HG03442 (cell line): ENCODE measurements at regions not wholly inside any gene's neighbourhood (a gene's known extent, or its start where the extent isn't known, plus 50 kb on each side); places are given as distances from the start of the nearest gene placed in this dataset.
"Not testable (repeated sequence)": the region's sequence is repeated elsewhere in the genome, so short reads cannot be mapped to it uniquely, and the experiment has no call there.

Experiments used
- ATAC-seq: cut with Tn5 transposase; IDR thresholded peaks from one replicate; pipeline ENCODE4 v1.9.1; 2021; ENCODE audit warnings: mild to moderate bottlenecking, moderate library complexity; ENCODE audit not compliant: unreplicated experiment

DNA sequence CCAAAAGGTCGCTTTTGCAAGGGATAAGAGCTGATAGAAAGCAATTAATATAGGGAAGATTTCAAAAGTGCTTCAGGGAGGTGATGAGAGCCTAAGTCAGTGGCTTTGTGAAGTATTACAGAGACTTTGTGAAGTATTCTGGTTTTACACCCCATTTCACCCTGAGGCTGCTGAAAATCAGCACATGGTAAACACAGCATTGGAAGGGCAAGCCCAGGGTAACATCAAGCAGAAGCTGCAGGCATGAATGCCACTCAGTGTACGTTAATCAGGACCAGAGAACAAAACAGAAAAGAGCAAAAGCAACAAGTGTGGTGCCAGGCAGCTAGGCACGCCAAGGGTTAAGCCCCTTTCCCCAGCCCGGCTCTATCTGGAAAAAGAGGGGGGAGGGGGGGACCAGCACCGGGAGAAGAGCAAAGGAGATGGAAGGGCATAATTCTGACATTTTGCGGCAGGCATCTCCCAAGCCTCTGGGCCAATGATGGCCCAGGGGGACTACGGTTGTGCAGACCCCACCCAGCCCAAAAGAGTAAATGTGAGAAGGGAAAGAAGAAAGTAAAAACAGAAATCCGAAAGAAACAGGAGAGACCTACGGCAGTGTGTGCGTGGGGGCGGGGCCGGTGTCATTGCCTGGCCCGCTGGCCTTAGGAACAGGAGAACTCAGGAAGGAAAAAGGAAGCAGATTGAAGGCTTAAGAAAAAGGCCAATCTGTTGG, 58.9 kb downstream of the DHRS2 start:
- no peak for ATAC-seq

- no peak for ATAC-seq
Measured at GRCh38 chr14:23695664-23695999, 59.5 kb downstream of the DHRS2 start.

DNA sequence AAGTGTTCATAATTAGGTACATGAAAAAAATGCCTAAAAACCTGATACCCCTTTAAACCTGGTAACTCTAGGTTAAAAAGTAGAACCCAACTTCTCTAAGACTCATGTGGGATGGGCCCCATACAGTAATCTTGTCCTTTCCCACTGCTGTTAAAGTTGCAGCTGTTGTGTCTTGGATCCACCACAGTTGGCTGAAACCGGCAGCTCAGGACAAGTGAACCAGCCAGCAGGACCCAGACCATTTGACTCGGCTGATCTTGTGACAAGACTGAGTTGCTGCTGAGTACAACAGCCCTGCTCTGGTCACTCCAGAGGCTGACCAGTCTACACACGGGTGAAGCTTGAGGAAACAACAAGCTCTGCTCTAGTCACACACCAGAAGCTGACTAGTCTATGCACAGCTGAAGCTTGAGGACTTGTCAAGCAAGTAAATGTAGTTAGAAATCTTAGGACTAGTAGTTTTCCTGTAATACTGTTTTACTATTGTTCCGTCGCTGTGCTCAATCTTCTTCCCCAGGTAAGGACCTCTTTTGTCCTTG, 60.6 kb downstream of the DHRS2 start:
- no peak for ATAC-seq

- ATAC-seq = no peak
Measured at GRCh38 chr14:23697680-23698079, 61.5 kb downstream of the DHRS2 start.

DNA sequence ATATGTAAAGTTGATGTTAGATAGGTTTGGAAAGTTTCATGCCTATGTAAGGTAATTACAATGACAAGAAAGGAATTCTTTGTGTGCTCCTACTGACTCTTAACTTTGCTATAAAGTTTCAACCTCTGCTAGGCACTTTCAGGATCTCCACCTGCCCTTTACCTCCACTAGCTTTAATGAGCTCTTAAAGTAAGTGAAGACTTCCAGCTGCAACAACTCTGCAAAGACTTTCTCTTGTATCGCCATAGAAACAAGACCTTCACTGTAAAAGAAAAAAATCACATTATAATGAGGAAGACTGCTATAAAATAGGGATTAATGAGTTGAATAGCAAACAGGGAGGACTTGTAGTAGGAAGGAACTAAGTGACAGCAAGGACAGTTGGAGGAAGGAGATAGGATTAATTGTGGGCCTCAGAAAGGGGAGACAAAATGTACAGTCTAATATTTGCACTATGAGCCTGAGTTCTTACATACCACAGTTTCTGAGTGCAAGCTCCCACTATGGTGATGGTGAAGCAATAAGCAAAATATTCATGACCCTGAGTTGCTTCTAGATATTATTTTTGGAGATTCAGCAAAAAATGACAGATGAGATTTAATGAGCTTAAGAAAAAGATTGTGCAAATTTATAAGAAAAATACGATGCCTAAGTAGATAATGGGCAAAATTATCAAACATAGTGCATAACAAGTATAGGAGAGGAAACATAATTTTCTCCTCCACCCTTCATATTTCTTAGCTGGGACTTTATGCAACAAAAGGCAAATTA, 66.7 kb downstream of the DHRS2 start:
- ATAC-seq = no peak

DNA sequence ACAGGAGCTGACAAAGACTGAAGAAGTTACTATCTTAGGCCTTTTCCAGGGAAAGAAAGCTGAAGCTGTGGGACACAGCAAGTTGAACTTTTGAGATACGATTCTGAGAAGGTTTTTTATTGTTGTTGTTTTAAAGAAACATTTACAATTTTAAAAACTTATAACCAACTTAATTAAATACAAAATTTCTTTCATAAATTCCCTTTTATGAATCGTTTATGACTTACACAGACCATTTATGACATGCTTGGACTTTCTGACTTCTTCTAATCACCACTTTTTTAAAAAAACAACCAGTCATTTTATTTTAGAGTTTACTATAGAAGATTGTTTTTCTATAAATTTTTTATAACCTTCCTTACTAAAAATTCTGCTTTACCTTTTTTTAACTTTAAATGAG, 68.7 kb downstream of the DHRS2 start:
- no peak for ATAC-seq

GRCh38 chr14:23707415-23707814, 71.3 kb downstream of the DHRS2 start:
- no peak for ATAC-seq

GRCh38 chr14:23708343-23708742, 72.2 kb downstream of the DHRS2 start:
- ATAC-seq = no peak

- ATAC-seq = no peak
Measured at GRCh38 chr14:23709923-23710322, 73.8 kb downstream of the DHRS2 start.

- ATAC-seq = no peak
Measured at GRCh38 chr14:23712287-23712686, 76.1 kb downstream of the DHRS2 start.

GRCh38 chr14:23719225-23719985, 83.2 kb downstream of the DHRS2 start:
- no peak for ATAC-seq

DNA sequence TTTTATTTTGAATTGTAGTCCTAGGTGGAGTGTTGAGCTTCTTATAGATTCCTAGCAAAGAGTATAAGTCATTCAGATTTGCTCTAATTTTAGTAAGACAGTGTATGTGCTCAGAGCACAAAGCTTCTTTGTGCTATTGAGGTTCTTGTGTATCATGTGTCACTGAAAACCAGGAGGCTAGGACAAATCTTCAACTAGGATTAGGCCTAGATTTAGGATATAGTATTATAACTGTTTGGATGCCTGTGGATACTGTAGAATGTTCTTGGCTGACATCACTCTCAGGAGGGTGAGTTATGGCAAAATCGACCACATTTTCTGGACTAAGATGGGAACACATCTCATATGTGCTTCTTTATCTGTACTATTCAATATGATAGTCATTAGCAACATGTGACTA, 86.5 kb downstream of the DHRS2 start:
- ATAC-seq = no peak

DNA sequence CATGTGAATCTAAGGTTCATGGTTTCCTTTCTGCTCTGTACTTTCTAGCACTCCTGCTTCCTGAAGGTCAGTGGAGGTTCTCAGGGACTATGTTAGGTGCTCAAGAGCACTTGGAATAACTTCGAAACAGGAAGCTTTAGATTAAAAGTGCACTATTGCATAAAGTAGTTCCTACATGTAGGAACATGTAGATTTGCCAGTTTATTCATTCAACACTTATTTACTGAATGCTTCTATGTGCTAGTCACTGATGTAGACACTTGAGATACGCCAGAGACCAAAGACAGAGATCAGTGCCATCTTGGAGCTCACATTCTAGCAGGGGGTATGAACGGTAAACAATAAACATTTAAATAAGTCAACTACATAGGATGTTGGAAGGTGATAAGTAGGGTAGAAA, 87.7 kb downstream of the DHRS2 start:
- no peak for ATAC-seq

DNA sequence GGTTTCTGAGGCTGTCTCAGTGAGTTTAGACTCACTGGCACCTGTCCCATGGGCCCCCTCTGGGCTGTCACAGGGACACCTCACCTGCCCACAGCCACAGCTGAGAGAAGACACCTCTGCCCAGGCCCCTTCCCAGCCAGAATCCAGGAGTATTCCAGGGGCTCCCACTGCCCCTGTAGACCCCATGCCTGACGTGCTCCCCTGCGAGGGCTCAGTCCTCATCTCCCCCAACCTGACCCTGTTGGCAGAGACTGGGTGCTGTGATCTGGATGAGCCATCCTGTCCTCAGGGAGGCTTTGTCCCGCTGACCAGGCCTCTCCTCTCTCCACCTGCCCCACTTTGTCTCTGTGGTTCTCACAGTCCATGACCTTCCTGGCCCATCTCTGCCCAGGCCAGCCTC, 89.4 kb downstream of the DHRS2 start:
- no peak for ATAC-seq

- ATAC-seq = no peak
Measured at GRCh38 chr14:23725980-23726710, 90.0 kb downstream of the DHRS2 start.

GRCh38 chr14:23727566-23728335, 91.6 kb downstream of the DHRS2 start:
- ATAC-seq = no peak

DNA sequence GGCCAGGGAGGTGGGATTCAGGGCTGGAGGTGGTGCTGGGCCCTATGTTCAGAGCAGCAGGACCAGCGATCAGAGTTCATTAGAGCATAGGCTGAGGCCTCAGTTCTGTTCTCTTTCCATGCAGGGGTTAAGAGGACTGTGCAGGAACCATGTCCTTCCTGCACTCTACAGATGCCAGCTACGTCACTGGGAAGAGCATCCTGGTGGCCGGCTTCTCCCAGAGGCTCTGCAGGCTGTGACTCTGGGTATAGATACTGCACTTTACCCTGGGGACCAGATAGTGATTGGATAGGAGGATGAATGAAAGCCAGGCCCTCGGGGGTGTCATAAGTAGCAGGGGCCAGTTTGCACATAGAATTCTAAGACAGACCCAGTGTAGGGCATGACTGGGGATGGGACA, 92.6 kb downstream of the DHRS2 start:
- ATAC-seq = no peak

DNA sequence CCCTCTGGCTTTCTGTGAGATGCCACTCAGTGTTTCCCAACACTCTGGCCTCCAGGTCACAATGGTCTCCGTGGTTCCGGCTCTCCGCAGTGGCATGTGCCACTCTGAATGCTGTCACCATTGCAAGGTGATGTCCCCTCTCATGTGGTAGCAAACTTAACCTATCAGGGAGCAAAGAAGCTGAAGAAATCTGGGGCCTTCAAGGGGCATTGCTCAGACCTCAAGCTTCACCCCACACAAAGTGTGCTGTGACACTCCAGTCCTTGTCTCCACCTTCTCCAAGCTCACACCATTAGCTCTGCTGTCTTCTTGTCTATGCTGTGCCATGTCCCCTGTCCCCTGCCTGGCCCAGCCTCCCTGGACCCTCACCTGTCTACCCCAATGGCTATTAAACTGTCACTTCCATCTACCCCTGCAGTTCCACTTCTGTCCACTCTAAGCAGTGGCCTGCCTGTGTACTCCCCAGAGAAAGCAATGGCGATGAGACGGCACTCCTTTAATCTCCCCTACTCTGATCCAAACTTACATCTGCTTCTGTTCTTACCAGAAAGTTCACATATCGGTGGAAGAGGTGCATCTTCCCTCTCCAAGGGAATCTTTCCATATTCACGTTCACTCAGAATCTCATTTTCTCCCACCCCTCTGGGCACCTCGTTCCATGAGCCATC, 93.7 kb downstream of the DHRS2 start:
- no peak for ATAC-seq

- ATAC-seq = no peak
Measured at GRCh38 chr14:23735394-23735793, 99.2 kb downstream of the DHRS2 start.

DNA sequence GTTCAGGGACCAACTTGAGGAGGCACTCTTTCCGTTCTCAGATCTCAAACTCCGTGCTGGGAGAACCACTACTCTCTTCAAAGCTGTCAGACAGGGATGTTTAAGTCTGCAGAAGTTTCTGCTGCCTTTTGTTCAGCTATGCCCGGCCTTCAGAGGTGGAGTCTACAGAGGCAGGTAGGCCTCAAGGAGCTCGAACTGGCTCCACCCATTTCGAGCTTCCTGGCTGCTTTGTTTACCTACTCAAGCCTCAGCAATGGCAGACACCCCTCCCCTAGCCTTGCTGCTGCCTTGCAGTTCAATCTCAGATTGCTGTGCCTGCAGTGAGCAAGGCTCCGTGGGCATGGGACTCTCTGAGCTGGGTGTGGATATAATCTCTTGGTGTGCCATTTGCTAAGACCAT, 108.2 kb downstream of the DHRS2 start:
- ATAC-seq = not testable (repeated sequence)
